NCI-H2107 treated with DMSO at 0.1 percent for 48 hours (cell line): ENCODE measurements at regions not wholly inside any gene's neighbourhood (a gene's known extent, or its start where the extent isn't known, plus 50 kb on each side); places are given as distances from the start of the nearest gene placed in this dataset.
A peak's percentile ranks its signal among the peaks of the same experiment; 100 is the strongest.

ENCODE experiments used
- DNase-seq: peaks from one replicate; lab custom pipeline; 2025; ENCODE audit not compliant: unreplicated experiment; lab: John Stamatoyannopoulos, UW

DNA sequence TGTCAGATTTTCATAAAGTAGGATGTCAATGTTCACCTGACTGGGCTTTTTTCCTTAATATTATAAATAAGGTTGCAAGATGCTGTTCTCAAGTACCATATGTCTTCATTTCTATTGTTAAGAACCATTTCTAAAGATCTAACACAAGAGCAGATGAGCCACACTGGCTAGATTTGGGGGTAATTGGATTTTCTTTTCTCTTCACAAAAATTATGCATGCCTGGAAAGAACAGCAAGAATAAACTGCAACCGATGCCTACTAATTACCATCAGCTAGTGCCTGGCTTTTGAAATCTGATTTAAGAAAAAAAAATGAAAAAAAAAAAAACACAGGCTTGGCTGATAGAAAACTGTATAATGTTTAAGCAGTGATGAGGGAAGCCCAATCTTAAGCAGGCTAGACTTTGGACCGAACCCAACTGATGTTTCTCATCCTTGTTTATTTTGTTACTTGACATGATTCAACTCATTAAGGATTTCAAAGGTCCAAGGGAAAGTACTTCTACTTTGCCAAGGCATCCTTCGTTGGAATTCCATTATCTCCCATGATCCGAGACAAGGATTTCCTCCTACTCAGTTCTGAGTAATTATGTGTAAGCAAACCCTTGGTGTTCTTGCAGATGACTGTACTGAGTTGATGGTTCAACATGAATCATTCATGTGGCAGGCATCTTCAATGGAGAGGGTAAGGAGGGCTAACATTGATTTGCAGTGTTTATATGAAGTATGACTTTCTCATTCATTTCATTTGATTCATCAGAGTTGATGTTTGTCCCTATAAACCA, 300.5 kb downstream of the SPRY2 start:
- no peak for DNase-seq

DNA sequence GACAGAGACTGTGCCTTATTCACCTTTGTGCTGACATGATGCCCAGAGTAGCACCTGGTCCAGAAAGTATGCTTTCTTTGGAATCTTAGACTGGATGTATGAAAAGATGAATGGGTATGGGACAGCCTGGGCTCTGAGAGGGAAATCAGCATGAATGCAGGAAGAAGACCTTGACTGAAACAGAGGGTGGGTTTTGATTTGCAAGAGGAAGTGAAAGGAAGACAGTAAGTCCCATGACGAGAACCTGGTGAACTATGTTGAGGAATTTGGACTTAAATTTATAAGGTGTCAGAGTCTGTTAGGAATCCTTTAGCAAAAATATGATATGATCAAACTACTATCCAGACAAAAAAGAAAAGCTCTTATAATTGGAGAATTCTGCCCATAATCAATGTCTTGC, 301.9 kb downstream of the SPRY2 start:
- DNase-seq = no peak

DNA sequence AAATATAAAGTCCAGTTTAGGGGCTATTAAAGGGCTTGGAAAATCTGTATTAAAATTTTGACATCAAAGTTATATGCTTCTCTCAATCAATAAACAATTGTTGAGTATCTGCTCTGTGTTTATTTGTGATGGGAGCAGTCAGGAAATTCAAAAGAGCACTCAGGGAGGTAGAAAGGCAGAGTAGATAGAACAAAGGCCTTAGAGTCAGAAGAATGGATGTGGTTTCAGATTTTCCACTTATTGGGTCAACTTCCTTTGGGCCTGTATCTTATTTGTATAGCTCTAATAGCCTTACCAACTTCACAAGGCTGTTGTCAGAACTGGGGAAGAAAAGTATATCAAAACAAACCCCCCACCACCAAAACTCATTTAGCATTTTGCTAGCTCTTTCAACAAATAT, 302.6 kb downstream of the SPRY2 start:
- DNase-seq = peak; percentile 57

DNA sequence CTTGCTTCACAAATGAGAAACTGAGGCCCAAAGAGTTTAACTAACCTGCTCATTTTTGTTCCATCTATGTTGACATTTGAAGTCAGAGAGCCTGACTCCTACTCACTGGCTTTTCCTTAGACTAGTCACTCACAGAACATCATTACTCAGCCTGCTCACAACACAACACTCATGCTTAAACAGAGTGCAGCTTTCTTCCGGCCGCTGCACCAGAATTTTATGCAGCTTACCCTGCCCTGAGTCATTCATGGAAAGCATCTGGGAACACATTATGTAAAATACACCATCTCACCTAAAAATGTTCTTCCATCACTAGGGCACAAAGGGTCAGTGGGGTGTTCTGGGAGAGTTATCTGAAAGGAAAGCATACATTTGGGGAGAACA, 303.4 kb downstream of the SPRY2 start:
- no peak for DNase-seq

DNA sequence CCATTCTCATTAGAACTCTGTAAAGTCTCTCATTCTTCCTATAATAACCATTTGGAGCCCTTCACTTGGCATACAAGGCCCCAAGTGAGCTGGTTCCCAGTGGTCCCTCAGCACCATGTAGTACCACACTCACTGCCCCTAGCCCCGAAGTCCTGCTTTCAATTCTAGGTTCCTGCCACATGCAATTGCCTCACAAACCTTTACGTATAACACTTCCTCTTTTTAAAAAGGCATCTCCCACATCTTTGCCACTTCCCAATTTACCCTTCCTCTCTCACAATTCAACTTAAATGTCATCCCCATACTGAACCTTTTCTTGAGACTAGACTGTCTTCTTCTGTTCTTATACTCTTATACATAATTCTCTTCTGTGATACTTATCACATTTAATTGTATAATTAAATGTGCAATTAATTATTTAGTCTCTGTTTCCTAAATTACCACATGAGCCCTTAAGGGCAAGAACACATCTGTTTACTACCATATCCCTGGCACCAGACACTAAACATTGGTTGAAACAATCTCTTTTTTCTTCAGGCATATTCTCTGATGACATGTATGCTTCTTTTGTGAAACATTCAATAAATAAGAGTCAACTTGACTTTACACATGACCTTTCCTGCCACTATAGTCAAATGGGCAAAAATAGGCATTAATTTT, 304.0 kb downstream of the SPRY2 start:
- no peak for DNase-seq

DNA sequence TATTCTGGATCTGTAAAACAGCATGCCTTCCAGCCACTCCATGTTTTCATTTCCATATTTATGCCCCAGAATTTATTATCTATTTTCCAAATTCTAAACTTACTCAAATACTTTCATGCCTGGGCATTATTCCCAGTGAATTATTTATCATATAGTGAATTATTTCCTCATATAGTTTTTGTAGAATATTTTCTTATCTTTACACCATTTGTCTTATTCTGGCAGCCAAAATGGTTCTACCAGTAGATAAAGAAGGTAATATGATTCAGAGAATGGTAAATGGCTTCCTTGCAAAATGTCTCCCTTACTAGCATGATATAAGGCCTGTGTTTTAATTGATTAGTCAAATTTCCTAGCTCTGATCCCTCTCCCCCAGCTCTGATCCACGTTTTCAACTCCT, 305.8 kb downstream of the SPRY2 start:
- DNase-seq = no peak

DNA sequence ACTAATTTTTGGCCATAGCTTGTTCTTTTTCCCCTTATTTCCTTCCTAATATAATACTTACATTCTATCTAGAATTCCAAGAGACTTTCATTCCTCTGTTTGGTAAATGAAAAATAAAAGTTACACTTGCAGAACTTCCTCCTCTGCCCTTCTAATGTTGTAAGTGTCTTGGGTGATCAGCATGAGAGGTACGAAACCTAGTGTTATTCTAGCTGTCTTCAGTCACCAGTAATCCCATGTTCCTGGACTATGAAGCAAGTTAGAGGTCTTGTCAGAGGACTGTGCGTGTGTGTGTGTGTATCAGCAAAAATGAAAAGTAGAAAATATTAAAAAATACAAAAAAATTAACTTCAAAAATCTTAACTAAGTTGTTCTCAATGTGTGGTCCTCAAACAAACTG, 307.0 kb downstream of the SPRY2 start:
- no peak for DNase-seq

DNA sequence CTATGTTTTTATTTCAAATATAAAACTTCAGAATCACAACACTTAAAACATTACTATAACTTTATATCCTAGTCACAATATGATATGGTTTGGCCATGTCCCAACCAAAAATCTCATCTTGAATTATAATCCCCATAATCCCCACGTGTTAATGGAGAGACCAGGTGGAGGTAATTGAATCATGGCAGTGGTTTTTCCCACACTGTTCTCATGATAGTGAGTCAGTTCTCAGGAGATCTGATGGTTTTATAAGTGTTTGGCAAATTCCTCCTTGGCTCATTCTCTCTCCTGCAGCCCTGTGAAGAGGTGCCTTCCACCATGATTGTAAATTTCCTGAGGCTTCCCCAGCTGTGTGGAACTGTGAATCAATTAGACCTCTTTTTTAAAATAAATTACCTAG, 307.6 kb downstream of the SPRY2 start:
- DNase-seq = no peak

DNA sequence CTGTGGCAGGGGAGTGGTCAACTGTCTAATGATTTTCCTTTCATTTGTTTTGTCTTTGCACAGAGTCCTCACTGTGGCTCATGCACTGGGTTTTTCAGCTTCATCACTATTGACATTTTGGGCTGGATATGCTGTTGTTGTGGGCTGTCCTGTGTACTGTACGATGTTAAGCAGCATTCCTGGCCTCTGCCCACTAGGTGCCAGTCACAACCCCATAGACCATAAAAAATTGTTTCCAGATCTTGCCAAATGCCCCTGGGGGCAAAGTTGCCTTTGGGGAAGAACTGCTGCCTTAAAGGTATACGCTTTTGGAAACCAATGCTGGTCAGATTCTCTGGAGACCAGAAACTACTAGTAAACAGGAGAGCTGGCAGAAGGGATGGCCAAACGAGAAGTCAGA, 310.4 kb downstream of the SPRY2 start:
- DNase-seq = no peak

DNA sequence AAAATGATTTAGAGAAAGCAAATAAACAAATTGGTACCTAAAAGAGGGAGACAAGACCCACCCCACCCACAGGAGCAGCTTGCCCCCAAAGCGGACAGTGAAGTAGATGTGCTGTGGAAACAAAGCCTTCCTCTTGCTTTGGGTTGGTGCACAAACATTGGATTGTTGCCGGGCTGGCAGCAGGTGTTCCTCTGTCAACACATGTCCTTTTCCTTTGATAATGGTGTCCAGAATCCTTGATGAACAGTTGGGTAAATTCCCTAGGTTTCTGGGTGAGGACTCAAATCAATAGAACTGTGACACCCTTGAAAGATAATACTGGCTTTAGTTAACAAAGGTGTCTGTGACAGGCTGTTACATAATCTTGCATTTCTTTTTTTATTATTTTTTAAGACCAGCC, 311.8 kb downstream of the SPRY2 start:
- peak; percentile 53 for DNase-seq

DNA sequence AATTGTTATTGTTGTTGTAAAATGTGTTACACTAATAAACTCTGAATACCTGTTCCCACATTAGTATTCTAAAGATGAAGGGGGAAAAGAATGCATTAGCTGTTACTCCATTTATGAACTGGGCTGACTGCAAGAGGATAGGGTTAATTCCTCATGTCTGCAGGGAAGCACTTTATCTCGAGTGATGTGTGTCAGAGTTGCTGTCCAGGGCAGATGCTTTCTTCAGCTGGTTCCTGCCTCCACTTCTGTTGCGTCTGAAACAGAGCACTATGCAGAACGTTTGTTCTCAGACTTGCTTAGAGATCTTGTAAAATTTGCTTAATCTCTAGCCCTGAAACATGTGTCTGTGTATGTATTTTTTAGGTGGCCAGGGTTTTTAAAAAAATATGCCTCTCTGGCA, 318.8 kb downstream of the SPRY2 start:
- DNase-seq = no peak

DNA sequence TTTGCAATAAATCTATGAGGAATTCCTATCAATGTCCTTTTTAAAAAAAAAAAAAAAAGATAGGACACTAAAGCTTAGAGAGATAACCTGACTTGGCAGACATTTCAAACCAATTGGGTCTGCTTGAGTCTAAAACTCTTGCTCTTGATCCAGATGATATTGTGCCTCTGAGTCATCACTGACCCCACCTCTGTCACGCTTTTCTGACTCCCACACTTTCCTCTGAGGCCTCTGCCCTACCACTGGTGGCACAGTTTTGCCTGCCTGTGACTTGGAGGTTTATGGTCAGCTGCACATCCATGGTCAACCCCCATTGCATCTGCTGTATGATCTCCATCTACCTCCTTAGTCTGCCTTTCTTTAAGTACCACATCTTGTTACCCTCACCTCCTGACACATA, 328.7 kb downstream of the SPRY2 start:
- DNase-seq = no peak

DNA sequence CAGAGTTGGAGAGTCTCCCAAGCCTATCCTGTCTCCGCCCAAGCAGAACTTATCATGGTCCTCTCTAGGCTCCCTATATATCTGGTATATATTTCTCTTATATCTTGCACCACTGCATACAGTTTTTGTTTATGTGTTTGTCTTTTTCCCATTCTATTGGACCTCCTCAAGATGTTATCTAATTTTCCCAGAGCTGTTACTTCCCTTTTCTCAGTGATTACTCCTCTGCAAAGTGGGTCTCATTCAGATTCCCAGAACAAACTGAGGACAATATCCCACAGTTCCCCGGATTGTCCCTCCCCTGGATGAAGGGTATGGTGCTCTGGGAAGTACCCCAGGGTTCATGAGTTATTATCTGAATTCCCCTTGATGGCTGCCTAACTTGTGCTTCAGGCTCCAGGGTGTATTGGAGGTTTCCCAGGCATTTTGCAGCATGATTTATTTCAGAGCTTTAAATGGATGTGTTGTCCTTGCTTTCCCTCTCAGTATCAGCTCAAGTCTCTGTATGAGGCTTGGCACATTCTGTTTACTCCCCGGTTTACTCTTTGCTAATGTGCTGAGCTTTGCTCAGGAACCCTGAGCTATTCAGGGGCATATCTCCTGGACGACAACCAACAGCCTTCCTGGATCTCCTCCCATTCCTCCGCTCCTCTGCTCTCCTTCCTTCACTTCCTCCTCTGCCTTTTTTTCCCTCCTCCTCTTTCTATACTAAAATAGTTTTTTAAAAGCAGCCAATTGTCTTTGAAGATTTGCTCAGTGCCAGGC, 329.3 kb downstream of the SPRY2 start:
- no peak for DNase-seq

DNA sequence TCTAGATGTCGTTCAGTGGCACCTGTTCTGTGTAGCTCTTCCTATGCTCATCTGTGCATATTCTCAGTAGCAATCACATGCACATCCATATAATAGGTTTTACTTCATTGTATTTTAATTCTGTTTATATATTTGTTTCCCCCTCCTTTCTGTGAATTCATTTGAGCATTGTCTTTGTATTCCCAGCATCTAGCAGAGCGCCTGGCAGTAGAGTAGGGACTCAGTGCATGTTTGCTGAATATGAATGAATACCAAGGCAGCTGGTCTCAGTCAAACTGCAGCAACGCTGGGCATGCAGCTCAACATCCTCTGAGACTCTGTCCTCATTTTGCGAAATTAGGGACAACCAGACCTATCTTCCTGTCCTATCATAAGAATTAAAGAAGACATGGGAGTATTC, 330.1 kb downstream of the SPRY2 start:
- no peak for DNase-seq

DNA sequence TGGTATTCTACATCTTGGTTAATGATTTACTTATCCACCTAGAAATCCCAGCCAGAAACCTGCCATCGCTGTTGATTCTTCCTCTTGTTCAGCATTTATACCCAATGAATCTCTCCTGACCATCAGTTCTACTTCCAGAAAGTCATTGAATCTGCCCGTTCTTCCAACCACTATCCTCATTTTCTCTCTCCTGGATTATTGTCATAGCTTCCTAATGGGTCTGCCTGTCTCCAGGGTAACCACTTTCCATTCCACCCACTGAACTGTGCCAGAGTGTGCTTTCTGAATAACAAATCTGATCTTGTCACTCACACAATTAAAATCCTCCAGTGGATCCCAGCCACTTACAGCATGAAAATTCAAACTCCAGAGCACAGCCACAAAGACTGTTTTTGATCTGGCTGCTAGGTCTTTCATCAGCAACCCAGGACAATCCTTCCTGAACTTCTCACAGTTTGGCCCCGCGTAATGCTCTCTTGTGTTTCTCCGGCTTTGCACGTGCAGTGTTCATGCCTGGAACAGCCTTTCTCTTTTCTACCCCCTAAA, 330.6 kb downstream of the SPRY2 start:
- no peak for DNase-seq

DNA sequence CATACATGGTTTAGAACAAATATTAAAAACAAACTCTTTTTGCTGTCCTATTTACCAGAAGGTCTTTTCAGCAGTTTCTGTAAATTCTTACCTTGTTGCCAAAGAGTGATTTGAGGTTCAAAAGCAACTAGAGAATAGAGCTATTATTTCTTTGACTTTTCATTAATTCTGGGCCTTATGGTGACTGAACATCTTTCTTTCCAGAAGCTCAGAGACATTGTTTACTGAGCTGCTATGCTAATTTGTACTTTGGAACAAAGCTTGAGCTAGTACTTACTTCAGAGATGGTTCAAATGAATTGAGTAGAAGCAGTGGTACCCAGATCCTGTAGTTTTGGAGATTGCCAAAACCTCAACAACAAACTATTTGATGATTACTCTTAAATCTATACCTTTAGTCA, 331.2 kb downstream of the SPRY2 start:
- DNase-seq = no peak

DNA sequence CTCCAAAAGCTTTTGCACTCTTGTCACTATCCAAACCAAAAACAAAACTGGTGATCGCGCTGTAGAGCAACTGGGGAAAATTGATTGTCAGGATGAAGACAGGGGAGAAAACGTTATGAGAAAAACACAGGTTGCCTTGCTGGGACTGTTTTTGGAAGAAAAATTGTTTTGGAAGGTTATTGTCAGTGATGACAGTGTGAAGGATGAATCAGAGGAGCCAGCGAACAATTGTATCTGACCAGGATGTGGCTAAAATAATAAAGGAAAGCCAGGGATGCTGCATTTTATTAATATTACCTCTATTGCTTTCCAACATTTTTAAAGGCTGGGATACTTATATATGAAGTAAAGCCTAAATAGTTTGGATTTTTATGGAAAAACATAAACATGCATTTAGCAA, 334.0 kb downstream of the SPRY2 start:
- no peak for DNase-seq

DNA sequence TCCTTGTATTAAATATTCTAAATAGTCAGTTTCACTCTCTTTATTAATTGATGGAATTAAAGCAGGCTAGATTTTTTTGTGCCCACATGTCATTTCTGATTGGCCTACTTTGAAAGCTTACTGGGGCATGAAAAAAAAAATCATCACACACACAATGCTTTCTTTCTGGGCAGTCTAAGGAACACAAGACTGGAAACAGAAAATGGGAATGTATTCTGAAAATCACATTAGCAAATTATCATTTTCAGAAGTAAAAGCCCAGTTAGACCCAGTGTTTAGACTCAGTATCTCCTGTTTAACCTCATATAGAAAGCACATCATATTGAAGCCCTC, 339.4 kb downstream of the SPRY2 start:
- no peak for DNase-seq

DNA sequence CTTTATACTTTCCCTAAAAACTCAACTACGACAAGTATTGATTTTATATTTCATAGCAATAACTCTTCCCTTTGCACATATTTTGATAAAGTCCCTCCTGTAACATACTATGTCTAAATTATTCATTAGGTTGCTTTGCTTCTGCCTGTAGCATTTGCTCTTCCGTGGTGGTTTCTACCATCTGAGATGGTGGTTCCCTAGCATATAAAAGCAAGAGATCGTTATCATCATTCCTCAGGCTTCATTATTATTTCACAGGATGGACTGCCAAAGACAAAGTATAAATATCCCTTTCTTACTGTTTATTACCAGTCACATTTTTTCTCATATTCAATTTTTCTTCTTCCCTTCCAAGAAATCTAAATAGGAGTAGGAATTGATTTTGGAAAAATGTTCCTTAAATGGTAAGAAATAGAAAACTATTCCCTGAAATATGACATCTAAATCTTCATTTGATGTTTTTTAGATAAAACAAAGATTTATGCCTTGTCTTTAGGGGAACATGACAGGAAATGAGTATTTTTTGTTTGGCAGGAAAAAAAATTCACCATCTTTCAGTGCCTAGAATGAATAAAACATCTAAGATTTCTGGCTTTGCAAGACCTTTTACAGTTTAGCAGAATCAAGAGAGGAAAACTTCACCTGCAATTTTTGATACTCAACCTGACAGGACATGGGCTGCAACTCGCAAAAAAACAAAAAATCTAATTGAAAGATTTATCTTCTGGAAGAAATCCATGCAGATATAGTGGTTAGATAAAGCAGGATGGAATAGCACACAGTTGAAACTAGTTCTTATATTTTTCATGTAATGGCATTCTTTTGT, 340.0 kb downstream of the SPRY2 start:
- no peak for DNase-seq

DNA sequence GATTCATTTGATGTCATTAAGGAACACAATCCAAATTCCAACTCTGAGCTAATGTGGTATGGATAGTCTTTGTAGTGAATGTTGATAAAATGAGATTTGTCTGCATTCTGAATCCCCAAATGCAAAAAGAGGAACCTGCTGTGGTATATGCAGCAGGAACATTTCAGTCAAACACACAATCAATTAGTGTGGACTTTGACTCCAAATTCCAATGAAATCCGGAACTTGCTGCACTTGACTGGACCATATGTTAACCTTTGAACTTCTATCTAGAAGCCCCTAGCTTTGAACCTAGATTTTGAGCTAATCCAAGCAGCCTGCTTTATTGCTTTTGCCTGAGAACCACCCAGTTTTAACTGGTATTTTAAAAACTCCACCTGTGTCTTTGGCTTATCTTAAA, 341.3 kb downstream of the SPRY2 start:
- DNase-seq = no peak

DNA sequence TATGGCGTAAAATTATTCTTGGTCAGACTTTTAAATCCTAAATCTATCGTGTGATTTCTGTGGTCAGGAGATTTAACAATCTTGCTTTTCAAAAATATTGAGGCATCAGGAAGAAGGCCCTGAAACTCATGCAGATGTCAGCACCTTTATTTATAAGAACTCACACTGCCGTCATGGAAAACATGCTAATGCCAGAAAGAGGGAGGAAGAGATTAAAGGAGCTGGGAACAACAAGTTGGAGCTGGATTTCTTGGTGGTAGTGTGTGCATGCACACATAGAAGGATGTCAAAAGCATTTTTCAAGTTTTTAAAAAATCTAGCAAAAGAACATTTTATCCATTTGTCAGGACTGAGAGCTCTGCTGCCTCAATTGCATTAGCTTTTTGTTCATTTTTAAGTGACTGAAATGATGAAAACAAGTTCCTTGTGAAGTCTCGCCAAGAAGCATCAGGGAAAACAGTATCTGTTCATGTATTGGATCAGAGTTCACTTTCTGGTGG, 342.5 kb downstream of the SPRY2 start:
- no peak for DNase-seq
